HG02938 (cell line): ENCODE measurements at regions not wholly inside any gene's neighbourhood (a gene's known extent, or its start where the extent isn't known, plus 50 kb on each side); places are given as distances from the start of the nearest gene placed in this dataset.
"Not testable (repeated sequence)": the region's sequence is repeated elsewhere in the genome, so short reads cannot be mapped to it uniquely, and the experiment has no call there.

Experiments
- ATAC-seq: cut with Tn5 transposase; IDR thresholded peaks from one replicate; pipeline ENCODE4 v1.9.1; 2021; ENCODE audit warnings: mild to moderate bottlenecking, moderate library complexity; ENCODE audit not compliant: unreplicated experiment

DNA sequence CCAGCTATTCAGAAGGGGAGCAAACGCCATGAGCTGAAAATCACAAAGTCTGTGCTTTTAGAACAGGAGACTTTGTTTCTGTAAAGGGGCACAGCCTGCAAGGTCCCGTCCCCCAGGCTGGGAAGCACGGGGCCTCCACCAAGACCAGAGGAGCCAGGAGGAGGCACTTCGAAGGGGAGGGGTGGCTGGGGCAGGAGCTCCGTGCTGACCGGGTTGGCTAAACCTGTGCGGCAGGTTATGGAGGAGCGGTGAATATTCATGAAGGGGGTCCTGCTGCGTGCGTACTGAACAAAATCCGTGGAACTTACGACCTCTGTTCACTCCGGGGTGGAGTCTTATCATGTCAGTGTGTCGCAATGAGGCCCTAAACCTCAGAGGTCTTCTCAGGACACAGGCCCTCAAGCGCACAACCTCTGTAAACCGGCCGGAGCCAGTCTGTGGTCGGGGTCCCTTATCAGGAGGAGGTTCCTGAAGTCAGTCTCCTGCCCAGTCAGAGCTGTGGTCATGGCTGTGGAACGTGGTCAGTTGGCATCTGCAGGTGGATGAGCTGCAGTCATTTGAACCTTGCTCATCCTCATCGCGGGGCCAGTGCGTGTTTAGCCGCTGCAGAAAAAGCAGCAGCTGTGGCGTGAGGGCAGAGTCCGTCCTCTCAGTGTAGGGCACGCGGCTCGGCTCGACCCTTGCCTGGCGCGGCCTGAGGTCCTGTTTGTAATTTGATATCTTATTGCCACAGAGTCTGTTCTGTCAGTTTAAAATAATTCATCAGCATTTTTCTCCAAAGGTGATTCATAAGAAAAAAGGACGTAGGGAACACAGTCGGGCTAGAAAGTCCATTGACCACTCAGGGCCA lies 5507.7 kb upstream of the TPTE start:
- not testable (repeated sequence) for ATAC-seq

DNA sequence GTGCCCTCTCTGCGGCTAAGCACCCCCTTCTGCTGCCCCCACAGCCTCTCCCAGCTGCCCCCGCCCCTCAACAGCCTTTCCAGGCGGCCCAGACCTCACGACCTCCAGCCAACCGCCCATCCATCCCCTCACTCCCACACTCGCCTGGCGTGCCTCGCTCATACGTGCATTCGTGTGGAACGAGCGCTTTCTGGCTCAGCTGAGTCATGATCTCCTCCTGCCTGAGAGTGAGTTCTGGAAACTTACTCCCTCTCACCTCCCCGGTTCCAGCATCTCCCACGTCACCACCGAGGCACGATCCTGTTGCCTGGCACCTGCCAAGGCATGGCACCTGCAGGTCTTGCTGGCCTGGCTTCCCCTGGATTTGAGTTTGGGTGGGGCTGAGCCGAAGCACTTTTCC lies 5506.2 kb upstream of the TPTE start:
- ATAC-seq: not testable (repeated sequence)

DNA sequence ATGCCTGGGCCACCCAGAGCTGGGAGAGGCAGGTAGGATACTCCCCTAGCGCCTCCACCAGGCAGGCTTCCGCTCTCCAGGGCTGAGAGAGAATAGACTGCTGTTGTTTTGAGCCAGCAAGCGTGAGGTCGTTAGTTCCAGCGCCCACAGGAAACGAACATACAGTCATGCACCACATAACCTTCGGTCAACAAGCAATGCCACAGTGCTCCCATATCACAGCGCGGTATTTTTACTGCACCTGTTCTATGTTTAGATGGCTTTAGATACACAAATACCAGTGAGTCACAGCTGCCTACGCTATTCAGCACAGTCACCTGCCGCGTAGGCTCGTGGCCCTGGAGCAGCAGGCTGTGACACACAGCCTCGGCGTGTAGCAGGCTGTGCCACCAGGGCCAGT lies 5502.3 kb upstream of the TPTE start:
- ATAC-seq: peak; percentile 58

DNA sequence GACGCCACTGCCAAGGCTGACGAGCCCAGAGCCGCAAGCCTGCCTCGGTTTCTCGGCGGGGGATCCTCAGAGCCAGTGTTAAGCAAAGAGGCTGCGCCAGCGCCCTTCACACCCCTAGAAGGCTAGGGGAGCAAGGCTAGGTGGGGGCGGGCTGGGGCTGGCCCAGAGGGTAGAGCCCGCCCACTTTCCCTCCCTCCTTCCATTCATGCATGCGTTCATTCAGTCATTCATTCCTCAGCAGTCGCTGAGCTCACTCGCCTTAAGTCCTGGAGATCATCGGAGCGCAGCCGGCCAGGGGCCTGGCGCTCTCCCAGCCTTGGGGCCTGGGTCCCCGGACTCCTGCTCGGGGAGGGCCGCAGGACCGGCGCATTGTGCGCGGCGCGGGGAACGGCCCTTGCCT lies 5499.6 kb upstream of the TPTE start:
- not testable (repeated sequence) for ATAC-seq

DNA sequence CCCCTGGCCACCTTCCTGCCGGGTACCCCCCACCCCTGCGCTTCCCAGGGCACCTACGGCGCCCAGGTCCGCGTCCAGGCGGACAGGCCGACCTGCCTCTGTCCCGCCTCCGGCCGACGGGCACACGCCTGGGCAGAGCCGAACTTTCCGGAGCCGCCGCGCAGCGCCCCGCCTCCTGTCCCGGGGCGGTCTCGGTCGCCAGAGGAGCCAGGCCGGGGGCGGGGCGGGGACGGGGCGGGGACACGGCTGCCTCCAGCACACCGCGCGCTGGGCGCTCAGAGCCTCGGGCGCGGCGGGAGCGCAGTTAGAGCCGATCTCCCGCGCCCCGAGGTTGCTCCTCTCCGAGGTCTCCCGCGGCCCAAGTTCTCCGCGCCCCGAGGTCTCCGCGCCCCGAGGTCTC lies 5499.1 kb upstream of the TPTE start:
- peak; percentile 32 for ATAC-seq

GRCh38 chr21:5022748-5023147 lies 5498.6 kb upstream of the TPTE start:
- ATAC-seq: not testable (repeated sequence)

- not testable (repeated sequence) for ATAC-seq
Measured at GRCh38 chr21:5035147-5035546, 5486.2 kb upstream of the TPTE start.

DNA sequence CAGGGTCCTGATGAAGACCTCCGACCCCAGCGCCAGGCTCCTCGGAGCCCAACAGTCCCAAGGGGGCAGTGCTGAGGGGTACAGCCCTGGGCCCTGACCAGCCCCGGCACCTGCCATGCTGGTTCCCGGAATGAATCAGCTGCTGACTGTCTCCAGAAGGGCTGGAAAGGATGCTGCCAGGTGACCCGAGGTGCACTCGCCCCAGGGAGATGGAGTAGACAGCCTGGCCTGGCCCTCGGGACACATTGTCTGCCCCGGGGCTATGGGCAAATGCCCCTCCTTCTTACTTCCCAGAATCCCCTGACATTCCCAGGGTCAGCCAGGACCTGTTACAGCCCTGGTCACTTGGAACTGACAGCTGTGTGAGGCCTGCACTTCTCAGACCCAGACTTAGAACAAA lies 5485.8 kb upstream of the TPTE start:
- not testable (repeated sequence) for ATAC-seq

GRCh38 chr21:5037606-5038331 lies 5483.6 kb upstream of the TPTE start:
- ATAC-seq: not testable (repeated sequence)

DNA sequence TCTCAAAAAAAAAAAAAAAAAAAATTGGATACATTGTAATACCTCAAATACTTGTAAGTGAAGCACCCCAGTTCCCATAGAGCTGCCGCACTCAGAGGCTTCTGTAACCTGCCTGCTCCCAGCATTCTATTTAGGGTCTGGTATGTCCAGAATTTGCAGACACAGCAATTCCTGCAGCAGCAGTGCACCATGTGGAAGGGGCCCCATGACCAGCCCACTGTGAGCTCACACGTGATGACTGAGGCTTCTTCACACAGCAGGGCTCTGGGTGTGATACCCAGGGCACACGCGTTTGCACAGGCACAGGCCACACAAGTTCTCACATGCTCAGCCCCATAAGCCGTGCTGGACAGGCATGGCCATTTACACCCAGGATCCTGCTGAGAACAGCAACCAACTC lies 5481.5 kb upstream of the TPTE start:
- not testable (repeated sequence) for ATAC-seq

DNA sequence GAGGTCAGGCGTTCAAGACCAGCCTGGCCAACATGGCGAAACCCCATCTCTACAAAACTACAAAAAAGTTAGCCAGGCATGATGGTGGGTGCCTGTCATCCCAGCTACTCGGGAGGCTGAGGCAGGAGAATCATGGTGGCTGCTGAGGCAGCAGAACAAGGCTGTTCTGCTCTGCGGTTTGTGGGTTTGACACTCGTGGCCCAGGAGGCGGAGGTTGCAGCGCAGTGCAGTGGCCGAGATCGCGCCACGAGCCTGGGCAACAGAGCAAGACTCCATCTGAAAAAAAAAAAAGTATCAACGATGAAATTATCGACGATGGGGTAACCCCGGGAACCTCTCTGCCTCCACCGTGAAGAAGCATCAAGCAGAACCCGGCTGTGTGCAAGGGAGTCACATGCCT lies 5478.8 kb upstream of the TPTE start:
- not testable (repeated sequence) for ATAC-seq

GRCh38 chr21:5044812-5045211 lies 5476.6 kb upstream of the TPTE start:
- not testable (repeated sequence) for ATAC-seq

DNA sequence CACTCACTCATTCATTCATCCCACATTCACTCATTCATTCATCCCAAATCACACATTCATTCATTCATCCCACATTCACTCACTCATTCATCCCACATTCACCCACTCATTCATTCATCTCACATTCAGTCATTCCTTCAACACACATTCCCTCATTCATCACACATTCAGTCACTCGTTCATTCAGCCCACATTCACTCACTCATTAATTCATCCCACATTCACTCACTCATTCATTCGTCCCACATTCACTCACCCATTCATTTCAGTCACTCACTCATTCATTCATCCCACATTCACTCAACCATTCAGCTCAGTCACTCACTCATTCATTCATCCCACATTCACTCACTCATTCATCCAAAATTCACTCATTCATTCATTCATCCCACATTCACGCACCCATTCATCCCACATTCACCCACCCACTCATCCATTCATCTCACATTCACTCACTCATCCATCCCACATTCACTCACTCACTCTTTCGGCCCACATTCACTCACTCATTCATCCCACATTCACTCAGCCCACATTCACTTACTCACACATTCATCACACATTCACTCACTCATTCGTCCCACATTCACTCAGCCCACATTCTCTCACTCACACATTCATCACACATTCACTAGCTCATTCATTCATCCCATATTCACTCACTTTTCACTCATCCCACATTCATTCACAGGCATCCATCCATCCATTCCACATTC lies 5469.9 kb upstream of the TPTE start:
- not testable (repeated sequence) for ATAC-seq

DNA sequence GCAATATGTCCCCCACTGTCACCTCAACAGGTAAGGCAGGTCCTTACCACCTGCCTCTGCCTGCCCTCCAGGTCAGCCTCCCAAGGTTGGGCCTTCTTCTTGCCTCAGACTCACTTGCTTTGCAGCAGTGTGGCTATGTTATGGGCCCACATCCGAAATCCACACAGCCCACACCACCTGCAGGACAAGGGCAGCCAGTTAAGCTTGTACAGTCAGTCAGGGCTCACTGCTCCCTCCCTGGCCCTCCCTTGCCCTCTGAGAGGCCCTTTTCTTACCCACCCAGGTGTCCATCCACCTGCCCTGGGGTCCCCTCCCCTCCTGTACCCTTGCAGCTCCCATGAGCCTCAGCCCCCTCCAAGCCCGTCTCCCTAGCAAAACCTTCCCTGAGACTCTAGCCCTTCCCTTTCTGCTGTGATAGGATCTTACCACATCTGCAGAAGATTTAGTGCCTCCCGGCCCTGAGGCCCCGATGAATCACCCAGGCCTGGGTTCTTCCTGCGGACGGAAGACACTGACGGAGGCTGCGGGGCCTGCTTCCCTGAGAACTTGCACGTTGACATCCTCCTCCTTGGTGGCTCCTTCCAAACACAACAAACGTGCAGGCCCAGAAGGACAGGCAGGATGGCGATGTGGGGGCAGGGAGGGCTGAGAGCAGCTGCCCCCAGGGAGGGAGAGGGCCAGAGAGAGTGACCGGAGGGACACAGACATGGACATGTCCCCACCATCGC lies 5466.2 kb upstream of the TPTE start:
- ATAC-seq: not testable (repeated sequence)

DNA sequence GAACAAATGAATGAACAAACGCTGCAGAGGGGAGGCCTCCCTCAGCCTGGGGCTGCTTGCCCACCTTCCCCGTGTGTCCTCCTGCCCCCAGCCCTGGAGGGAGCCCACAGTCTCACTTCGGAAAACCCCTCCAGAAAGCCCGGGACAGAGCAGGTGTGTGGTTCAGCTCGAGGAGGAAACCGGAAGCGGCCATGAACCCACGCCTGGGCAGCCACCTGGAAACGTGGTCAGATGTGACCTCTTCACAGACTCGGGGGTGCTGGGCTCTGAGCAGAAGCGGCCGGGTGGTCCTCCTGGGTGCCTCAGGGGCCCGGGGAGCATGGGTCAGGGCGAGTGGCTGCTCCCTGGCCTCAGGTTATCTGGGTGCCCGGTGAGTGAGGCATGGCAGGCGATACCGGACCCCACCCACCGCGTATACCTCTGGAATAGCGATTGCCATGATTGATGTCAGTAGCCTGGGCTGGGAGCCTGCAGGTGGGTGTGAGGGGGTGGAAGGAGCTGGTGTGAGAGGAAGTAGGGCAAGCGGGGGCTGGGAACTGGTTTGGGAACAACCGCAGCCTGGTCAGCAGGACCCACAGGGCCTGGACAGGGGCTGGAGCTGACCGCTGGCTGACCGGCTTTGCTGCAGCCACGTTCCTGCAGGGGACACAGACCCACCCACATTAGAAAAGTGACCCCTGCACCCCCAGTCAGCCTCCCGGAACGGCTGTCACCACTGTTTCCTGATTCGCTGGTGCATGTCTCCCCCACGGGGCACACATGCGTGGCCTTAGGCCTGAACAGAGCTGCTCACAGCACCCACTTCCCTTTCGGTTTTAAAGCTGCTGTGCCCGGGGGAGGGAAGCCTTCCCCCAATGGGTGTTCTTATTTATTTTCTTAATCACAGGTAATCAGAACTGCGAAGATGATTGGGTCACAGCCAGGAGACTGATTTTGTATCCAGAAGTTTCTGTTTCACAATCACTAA lies 5465.1 kb upstream of the TPTE start:
- ATAC-seq: peak; percentile 41

DNA sequence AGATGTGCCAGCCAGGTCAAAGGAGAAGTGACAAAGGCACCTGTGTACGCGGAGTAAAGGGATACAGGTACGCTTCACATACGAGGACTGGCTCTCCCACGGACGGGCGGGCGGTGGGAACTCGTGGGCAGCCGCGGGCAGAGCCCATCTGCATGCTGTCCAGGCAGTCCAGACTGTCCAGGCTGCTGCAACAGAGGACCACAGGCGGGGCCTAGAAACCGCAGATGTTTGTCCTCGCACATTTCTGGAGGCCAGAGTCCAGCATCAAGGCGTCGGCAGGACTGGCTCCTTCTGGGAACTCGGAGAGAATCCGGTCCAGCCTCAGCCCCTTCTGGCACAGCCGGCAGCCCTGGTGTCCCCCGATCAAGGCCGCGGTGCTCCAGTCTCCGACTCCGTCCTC lies 5464.3 kb upstream of the TPTE start:
- ATAC-seq: not testable (repeated sequence)

GRCh38 chr21:5060364-5061083 lies 5460.9 kb upstream of the TPTE start:
- ATAC-seq: not testable (repeated sequence)

DNA sequence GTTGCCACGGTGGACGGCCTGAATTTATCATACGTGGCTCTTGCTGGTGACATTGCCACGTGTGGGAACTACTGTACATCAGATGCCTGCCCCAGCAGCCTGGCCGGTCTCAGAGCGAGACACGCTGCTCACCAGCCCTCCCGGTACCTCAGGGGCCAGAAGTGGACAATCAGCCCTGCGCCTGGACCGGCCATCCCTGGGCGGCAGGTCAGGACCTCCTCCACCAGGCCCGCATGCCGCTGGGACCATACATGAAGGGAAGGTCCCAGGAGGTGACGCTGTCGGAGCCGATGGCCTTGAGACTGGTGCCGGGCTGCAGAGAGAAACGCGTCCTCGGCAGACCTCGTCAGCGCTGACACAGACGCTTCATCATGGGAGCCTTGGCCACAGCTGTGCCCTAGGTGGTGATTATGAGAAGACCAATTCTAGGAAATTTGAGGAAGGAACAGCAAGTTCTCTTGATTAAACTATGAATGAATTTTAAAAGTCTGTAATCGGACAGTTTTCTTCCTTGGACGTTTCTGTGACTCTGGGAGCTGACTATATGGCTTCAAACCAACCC lies 5456.7 kb upstream of the TPTE start:
- not testable (repeated sequence) for ATAC-seq
